Hepatic stellate cell (primary cell): ENCODE measurements at regions not wholly inside any gene's neighbourhood (a gene's known extent, or its start where the extent isn't known, plus 50 kb on each side); places are given as distances from the start of the nearest gene placed in this dataset.

Source experiments
- DNase-seq: peaks from one replicate; pipeline ENCODE4 v3.0.0; 2011; ENCODE audit warnings: low spot score

DNA sequence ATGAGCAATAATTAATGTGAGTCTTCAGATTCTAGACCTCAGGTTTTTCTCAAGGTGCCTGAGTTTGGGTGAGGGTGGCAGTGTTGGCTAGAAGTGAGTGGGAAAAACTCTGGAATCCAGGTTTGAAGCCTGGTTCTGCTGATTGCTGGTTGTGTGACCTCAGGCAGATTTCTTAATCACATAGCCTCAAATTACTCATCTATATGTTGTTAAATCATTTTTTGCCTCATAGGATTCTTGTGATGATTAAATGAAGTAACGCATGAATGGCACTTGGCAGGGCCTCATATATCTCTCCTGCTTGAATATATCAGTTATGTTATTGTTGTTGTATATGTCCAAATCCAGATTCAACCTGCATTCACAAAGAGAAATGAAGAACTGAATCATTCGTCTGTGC is 60.5 kb downstream of the NR2F2 start:
- DNase-seq = no peak

DNA sequence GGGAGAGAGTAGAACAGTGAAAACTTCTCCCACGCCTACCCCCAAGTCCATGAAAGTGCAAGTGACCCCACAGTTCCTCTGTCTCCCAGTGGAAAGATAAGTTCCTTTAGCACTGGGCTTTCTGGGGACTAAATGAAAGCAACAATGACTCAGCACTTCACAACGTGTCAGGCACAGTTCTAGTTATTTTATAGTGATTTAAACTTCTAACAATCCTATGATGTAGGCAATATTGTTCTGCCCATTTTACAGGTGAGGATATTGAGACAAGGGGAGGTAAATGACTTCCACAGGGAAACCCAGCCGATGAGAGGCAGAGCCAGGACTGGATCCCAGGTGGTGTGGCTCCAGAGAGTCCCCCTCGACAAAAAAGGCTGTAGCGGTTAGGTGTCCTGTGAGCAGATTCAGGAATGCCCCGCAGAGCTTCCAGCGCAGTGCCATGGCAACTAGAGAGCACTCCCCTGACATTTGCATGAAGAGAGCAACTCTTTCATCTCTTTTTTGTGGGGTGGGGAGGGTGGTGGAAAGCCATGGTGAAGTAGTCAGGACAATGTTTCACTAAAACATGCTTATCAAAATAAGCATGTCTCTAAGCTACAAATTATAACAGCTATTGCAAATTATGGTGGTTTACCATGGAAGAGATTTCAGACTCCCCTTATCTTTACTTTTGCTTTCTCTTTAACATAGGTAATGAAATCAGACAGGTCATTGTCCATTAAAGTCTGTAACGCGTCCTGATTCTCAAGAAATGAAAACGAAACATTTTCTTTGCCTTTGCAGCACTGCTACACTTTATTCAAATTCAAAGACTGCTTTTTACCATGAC is 62.1 kb downstream of the NR2F2 start:
- DNase-seq = no peak

DNA sequence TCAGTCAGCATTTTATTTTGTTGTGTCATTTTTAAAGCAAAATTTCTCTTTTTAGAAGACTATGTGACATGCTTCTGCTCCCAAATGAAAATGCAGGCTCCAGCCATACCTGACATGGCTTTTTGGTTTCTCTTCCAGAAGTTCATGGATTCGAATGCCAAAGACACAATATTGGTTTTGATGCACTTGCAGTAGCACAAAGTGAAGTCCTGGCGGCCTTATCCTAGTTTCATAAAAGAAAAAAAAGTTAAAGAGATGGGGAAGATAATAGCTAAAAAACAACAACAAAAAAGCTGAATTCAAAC is 62.7 kb downstream of the NR2F2 start:
- no peak for DNase-seq

DNA sequence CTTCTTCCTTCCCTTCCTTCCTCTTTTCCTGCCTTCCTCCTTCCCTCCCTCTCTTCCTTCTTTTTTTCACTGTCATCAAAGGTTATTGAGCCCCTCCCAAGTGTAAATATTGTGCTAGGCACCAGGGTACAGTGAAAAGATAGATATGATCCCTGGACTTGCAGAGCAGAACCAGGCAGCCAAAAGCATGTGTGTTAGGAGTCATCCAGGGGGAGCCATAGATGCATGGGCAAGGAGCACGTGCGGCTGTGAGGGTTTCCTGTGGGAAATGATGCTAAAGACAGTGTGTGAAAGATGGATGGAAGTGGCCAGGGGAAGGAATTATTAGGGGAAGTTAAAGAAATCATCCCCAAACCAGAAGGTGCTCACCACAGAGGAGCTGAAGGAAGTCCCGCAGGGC is 65.2 kb downstream of the NR2F2 start:
- DNase-seq = no peak

DNA sequence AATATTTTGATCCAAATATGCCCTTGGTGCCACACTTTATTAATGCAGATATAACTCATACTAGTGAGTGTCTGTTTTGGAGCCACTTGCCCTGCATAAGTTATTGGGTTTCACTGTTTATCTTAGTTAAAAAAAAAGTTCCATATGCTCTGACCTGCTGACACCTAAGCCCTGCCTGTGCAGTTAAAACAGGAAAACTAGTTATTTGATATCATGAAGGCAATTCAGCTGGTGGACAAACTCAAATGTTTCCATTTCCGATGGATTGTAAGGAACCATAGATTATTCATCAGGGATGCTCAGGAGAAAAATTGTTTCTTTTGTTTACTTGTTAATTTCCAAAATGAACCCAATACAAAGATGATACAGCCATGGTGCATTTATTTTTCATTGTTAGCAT is 68.3 kb downstream of the NR2F2 start:
- DNase-seq = no peak

DNA sequence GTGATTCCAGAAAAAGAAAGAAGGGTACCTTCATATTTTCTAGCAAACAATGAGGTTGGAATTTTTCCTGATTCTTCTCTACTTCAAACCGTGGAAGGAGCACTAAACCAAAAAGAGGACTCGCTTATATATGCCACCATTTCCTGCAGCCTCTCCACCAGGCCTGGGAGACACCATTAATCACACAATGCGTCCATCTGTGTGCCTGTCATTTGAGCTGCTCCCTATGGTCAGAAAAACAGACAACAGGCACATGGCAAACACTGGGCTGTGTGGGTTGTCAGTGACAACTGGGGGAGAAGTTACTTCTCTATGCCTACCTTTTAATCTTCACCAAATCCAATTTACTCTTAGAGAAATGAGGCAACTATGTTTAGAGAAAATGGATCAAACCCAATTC is 71.9 kb downstream of the NR2F2 start:
- DNase-seq = no peak

DNA sequence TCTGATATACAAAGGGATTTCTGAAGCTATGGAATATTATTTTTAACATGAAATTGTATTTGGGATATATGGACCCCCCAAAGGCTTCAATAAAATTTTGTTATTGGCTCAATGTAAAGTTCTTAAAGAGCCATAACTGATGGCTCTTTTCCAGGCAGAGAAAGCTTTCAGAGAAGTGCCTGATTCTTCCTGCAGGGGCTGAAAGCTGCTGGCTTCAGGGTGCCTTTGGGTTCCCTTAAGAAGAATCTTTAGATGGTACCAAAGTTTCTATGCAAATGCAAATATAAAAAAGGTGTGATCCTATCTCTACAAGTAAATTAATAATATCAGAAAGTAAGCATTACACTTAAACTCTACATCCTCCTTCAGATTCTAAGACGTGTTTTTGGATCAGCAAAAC is 72.6 kb downstream of the NR2F2 start:
- DNase-seq = no peak

DNA sequence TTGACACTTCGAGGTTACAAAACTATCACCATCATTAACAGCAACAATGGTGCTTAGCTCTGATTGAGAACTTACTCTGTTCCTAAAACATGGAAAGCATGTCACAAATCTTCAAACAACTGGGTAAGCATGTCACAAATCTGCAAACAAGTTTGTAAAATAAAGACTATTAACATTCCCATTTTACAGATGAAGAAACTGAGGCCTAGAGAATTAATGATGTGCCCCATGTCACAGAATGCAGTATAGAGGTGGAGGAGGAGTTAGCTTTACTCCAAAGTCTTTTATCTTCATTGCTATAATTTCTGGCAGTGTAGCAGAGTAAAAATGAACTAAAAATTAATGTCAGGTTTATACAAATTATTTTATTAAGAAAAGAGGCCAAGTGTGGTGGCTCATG is 73.4 kb downstream of the NR2F2 start:
- no peak for DNase-seq

DNA sequence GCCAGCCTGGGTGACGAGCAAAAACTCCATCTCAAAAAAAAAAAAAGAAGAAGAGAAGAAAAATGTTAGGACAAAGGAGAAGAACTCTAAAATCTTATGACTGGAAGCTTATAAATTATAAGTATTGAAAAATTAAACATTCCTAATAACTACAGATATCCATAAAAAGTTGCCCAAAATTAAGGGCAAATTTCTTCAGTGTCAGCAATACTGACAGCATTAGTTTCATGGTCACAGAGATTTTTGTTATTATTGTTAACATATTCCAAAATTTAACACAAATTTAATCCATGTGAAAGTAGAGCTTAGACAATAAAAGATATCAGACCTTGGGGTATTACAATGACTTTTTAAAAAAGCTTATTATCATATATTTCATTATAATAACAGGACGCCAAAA is 74.1 kb downstream of the NR2F2 start:
- DNase-seq = no peak

DNA sequence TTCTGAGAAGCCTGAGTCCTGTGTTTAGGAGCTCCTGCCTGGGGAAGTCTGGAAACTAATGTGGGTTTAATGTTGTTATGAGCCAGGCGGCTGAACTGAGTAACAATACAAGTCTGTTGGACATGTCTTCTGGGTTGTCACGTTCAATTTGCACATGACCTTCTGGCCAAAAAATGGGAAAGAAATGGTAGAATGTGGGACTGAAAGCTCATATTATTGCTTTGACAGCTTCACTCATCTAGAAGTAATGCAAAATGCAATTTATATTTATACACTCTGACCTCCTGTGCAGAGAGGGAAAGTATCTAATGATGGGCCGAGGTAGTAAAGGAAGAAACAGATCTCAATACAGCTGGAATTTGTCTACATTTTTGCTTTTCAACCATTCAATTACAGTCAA is 75.8 kb downstream of the NR2F2 start:
- no peak for DNase-seq

DNA sequence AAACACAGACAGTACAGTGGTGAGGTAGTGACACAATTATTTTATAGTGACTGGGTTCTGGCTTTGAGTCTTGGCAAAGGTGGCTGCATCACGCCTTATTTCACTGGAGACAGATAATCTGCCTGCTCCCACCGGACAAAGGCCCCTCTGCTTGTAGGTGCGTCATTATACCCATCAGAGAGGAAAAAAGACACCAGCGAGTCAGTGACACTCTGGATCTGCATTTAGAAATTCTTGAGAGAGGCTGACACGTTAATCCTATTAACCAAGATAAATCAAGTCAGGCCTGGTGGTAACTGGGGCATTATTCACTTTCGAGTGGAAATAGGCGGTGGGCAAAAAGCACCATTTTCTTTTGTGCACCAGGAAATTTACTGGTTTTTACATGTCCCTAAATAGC is 76.2 kb downstream of the NR2F2 start:
- no peak for DNase-seq

DNA sequence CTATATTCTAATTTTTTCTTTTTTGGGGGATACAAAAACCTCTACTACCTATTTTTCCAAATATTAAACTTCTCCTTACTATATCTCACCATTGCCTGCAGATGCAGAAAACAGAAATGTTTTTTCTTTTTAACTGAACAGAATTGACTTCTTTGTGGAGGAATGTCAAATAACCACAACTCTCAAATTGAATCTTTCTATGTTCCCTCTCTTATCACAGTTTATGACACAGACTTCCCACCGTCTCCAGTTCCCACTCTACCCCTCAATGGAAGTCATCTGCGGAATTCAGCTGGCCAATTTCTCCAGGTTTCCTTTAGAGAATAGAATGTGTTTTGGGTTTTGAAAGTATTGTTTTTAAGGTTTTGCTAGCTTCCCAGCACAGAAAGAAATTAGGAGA is 77.0 kb downstream of the NR2F2 start:
- DNase-seq = no peak

DNA sequence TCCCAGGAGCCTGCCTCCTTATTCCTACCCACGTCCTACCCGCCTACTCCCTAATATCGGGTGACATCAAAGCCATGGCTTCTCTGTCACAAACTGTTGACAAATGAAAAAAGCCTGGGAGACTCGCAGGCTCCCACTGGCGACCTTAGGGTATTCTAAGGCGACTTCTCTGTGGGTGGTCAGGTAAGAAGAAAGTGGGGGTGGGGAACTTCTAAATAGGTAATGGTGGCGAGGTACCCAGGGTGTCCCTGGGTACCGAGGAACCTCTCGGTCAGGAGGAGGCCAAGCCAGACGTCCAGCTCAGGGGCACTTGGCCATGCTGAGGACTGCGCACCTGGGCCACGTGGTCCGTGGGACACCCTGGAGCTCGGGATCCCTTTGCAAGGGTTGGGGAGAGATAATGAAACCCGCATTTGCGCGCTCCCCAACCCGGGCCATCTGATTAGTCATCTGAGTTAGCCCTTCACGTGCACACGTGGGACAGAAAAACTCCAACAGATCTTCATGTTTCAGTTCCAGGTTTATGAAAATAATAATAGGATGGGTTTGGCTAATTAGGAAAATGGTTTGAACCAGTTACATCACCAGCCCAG is 78.2 kb downstream of the NR2F2 start:
- no peak for DNase-seq

DNA sequence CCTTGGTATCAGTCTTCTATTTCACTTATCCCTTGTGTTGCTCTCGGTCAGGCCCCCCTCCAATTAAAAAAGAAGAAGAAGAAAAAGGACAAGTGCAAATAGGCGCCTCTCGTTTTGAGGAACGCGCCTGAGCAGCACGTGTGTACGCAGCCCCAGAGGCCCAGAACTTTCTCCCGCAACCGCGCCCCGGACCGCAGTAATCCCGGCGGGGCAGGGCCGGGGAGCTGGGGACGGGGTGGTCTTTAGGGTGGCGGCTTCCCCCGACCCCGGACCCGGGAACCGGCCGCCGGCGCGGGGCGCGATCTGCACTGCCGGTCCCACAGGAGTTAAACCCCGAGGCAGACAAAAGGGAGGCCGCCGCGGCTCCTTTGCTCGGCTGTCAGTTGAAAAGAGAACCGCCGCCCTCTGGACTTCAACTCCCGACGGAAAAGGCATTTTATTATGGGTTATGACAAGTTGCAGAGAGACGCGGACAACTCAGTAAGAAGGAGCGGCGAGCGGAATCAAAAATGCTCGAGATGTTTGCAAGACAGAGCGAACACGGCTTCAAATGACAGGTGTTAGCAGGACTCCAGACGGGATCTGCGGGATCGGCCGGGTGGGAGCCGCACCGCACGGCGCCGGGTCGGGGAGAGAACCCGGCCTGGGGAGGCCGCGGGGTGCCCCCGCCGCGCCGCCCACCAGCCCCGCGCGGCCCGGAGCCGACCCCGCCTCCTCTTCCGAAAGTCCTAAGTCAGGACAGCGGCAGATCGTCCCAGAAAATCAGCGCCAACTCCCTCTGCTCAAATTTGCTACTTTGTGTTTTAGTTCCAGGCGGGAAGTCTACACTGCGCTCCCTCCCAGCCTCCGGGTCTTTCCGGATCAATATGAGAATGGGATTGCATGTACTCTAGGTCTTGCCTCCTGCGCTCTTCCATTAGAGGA is 79.0 kb downstream of the NR2F2 start:
- DNase-seq = peak; percentile 38

DNA sequence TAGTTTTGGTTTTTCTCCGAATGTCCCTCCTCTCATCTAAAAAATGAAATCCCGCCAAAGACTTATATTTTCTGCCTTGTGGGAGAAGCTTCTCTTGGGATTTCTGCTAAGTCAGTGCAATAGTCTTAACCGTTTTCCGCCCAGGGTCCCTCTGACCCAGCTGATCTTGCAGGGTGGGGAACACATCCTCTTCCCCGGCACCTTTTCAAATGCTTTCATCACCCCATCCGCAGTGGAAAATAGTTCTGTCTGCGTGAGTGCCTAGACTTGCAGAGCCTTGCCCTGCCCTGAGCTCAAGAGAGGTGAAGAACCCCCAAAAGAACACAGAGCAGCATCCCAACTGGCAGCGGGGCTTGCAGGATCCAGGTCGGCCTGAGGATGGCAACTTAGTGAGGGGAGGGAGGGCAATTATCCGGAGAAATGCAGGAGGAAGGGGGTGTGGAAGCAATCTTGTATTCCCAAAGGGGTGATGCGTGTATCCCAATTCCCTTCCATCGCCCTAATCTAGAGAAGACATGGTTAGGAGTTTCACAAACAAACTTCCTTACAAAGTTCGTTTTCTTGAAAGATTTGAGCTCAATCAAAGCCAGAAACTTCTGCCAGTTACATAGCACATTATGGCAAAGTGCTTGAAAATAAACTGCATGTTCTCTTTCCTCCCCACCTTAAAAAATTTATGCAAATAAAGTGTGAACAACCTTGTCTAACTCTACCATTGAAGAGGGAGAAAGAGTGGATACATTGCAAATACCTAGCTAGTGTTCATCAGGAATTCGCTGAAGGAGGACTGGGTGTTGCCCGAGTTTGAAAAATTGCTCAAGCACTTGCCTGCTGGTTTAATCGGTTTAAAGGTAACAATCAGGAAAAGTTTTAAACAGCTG is 79.9 kb downstream of the NR2F2 start:
- DNase-seq = no peak

DNA sequence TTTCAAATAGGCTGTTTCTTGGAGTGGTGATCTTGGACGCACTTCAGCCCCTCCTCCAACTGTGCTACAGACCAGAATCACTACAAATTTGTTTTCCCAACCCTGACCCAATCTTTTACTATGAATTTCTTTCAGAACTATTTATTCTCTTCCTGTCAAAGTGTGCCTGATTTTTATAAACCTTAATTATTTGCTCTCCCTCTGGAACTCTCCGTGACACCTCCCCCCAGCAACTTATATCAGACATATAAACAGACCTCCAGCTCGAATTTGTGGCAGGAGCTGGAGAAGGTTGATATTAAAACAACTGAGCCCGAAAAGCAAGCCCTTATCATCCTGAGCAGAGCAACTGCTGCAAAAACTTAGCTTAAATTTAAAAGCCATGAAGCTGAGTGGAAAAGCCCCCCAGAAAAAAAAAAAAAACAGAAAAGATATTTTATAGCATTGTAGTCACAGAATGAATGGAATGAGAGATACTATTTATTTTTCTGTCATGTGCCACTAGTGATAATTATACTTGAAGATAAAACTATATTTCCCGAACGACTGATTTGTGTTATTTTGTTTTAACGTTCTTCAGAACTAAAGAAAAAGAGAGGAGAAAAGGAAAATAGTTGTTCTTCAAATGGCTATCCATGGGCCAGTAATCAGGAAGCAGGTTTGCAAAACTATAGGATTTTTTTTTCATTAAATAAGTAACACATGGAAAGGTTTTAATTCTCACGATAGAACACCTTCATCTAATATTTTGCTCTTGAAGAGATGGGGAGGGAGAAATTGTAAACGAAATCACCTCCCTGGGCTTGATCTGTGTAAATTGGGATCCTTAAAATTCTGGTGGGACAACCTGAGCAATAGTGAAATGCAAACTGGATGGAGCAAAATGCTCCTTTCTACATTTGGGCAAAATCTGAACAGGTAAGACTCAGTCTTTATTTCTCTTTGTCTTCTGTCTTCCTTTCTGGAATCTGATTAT is 80.8 kb downstream of the NR2F2 start:
- DNase-seq = no peak

DNA sequence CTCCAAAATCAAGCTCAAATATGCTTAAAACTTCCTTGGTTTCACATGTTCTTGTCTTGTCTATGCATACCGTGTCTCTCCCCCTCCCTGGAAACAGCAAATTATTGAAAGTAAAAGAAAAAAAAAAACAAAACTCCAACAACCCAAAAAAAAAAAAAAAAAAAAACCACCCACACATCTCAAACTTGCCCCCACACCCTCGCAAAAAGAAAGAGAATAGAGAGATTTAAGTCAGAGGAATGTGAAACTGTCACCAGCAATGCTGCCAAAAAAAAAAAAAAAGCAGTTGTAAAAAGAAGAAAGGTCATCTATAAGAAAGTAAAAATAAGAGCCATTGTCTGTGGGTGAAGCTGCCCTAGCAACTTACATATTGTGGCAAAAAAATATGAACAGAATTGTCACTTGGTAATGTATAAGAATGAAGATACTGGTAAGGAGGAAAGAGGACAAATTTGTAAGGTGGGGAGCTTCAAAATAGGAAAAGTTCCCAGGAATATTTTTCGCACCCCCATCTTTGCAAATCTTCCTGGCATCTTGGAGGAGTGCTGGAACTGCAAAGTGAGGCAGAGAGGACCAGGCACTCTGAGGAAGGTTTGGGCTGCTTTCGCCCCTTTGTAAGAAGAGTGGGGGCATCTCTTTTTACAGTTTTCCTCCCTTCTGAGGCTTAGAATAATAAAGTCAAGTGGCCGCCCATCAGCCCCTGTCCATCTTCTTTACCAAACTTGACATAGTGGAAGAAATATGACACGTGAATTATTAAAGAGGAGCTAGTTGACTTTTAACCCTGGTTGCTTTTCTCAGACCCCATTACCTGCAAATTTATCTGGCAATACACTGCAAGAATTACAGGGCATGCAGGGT is 81.8 kb downstream of the NR2F2 start:
- no peak for DNase-seq

DNA sequence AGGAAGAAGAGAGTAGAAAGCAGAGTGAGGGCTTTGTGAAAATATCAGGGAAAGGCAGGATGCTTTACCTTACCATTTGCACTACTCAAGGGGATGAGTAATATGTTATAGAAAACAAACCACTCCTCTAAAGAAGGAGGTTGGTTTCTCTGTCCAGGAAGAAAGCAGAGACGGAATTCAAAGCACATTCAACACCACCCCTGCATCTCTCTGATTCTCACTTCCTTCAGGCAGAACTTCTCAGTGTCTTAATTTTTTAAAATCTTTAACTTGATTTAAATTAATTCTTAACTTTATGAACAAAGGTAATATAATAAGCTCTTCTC is 82.4 kb downstream of the NR2F2 start:
- DNase-seq = no peak

DNA sequence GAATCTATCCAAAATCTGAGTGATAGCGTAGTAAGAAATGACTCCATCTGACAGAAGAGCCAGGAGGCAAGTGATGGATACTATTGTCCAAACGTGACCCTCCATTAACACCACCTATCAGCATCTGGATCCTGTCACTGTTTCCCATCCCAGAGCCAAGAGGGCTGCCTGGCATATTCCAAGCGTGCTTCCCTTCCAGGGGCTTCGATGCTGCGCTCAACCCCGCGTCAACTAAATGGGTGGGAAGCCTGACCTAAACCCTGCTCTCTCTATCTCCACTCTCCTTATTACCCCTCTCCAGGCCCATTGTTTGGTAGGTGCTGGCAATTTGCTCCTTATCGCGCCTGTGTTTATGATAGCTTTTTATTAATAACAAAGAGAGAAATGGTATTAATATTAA is 83.2 kb downstream of the NR2F2 start:
- DNase-seq = no peak

DNA sequence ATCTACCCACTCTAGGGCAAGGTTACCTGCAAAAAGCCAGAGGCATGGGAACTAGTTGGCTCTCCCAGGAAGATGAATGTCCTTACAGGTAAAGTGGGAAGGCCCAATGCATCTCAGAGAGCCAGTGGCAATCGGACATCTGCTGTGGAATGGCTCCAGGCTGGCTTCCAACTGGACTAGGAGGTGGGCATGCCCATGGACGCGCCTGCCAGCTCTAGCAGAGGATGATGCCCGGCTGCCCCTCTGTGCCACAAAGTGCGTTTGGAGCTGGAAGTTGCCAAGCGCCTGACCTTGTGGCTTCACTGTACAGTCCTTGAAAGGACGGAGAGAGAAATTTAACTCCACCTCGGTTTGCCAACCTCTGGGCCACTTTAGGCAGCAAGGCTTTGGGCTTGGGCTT is 84.4 kb downstream of the NR2F2 start:
- DNase-seq = no peak
